ENCODE measurements at regions not wholly inside any gene's neighbourhood (a gene's known extent, or its start where the extent isn't known, plus 50 kb on each side); places are given as distances from the start of the nearest gene placed in this dataset.
"Not testable (repeated sequence)": the region's sequence is repeated elsewhere in the genome, so short reads cannot be mapped to it uniquely, and the experiment has no call there.

DNA sequence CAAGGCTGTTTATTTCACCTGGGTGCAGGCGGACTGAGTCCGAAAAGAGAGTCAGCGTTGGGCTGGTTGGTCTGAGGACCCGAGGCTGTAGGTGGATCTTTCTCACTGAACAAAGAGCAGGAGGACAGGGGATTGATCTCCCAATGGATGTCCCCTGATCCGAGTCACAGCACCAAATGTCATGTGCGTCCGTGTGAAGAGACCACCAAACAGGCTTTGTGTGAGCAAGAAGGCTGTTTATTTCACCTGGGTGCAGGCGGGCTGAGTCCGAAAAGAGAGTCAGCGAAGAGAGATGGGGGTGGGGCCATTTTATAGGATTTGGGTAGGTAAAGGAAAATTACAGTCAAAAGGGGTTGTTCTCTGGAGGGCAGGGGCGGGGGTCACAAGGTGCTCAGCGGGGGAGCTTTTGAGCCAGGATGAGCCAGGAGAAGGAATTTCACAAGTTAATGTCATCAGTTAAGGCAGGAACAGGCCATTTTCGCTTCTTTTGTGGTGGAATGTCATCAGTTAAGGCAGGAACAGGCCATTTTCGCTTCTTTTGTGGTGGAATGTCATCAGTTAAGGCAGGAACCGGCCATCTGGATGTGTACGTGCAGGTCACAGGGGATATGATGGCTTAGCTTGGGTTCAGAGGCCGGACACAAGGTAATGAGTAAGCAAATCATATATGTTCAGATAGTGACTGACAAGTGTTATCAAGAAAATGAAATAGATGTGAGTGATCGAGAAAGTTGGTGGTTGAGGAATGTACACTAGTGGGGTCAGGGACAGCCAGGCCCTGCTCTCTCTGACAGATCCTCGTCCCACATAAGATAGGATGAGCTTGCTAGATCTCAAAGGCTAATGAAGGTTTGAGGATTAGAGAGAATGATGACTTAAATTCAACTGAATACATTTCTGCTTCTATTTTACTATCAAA lies 760.0 kb downstream of the KCNT2 start:
- not testable (repeated sequence) for DNase-seq (ENCODE audit: low read depth)

DNA sequence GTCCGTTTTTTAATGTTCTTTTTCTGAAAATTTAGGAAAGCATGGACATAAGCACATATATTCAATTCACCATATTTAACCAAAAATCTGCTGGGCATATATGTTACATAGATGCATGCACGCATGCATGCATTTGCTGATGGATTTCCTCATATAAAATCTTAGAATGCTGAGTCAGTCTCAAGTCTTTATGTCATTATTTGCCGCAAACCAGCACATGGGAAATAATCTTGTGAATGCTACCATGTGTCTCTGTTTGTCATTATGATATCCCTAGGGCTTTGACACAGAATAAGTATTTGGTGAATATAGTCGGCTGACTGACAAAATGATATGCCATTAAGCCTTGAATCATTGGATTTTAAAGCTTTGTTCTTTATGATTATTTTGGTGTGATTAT lies 776.5 kb downstream of the KCNT2 start:
- no peak for DNase-seq (ENCODE audit: low read depth)

DNA sequence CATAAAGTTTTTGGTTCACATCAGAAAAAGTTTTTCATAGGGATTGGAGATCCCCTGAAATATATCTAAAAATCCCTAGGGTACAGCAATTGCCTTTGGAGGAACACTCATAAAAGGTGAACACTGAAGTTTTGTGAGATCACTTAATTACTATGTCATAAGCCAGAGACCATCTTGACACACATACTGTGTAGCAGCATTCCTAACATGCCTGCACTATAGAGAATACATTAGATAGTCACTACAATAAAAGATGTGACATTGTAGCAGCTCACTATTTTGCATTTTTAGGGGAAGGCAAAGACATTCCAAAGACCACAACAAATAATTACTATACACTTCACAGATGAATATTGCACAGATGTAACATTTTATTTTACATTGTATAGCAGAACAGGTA lies 779.9 kb downstream of the KCNT2 start:
- no peak for DNase-seq (ENCODE audit: low read depth)

DNA sequence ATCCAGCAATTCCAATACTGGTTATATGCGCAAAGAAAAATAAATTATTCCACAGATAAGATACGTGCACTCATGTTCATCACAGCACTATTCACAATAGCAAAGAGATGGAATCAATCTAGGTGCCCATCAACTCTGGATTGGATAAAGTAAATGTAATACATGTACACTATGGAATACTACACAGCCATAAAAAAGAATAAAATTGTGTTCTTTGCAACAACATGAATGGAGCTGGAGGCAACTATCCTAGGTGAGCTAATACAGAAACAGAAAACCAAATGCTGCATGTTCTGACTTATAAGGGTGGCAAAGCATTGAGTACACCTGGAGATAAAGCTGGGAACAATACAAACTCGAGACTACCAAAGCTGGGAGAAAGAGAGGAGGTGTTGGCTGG lies 787.3 kb downstream of the KCNT2 start:
- no peak for DNase-seq (ENCODE audit: low read depth)

DNA sequence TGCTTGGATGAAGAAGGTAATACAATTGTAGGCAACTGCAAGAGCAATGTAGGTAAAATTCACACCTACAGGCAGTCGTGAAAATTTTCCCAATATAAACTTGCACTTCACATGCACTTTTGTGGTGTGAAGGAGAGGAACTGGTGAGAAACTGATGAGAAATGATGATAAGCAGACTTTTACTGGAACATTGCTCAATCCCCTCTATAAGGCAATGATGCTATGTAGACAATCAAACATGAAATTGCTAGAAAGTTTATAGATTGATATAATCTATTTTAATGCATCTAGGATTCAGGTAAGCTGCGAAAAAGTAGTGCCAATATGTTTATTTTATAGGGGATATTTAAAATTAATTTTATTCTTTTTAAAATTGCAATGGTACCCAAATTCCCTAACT lies 802.2 kb downstream of the KCNT2 start:
- DNase-seq (ENCODE audit: low read depth), result no peak

DNA sequence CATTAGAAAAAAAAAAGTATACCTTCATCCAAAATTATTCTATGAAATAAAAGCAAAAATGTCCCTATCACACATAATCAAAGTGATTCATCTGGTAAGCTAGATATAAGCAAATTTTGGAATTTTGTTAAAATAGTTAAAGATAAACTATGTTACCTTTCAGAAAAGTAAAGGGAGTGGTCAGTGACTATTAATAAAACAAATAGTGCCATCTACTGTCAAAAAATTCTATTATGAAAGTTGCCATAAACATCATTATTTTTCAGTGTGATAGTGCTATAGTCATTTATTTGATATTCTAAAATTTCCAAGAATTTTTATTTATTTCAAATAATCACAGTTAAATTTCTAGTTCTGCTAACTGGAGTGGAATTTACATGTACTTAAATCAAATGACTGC lies 803.7 kb downstream of the KCNT2 start:
- DNase-seq (ENCODE audit: low read depth), result no peak

DNA sequence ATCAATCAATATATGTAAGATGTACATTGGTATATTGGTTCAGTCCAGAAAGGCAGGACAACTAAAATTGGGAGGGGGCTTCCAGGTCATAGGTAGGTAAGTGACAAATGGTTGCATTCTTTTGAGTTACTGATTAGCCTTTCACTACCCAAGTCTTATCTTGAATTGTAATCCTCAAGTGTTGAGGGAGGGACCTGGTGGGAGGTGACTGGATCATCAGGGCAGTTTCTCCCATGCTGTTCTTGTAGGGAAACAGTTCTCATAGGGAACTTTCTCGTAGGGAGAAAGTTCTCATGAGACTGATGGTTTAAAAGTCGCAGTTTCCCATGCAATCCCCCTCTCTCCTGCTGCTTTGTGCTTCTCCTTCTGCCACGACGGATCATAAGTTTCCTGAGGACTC lies 809.2 kb downstream of the KCNT2 start:
- no peak for DNase-seq (ENCODE audit: low read depth)

DNA sequence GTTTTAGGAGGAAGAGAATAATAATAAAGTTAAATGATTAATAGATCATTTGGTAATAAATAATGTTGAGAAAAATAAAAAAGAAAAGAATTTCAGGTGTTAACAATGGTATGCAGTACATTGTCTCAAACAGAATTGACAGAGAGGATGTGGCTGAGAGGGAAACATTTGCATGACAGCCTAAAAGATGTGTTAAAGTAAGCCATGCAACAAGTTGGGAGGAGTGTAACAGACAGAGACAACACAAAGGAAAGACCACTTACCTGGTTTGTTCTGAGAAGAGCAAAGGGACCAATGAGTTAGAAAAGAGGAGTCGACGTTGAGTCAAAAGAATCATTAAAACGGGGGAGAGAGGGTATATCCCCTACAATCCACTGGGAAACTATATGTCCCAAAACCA lies 814.0 kb downstream of the KCNT2 start:
- DNase-seq (ENCODE audit: low read depth), result no peak

DNA sequence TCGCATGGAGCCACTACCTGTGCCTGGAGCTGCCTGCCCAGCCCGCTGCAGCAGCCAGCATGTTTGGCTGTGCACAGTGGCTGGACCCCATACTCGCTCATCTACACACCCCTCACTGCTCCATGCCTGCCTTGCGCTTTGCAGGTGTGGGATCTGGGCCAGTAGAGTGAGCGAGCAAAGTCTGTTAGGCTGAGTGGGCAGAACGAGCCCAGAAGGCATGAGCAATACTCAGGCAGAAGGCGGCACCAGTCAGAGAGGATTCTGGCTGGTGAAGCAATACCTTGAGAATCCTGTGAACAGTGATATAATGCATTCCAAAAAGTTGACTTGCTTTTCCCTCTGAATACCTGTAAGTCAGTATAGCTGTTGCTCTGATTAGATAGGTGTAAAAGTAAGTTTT lies 816.4 kb downstream of the KCNT2 start:
- DNase-seq (ENCODE audit: low read depth), result no peak

DNA sequence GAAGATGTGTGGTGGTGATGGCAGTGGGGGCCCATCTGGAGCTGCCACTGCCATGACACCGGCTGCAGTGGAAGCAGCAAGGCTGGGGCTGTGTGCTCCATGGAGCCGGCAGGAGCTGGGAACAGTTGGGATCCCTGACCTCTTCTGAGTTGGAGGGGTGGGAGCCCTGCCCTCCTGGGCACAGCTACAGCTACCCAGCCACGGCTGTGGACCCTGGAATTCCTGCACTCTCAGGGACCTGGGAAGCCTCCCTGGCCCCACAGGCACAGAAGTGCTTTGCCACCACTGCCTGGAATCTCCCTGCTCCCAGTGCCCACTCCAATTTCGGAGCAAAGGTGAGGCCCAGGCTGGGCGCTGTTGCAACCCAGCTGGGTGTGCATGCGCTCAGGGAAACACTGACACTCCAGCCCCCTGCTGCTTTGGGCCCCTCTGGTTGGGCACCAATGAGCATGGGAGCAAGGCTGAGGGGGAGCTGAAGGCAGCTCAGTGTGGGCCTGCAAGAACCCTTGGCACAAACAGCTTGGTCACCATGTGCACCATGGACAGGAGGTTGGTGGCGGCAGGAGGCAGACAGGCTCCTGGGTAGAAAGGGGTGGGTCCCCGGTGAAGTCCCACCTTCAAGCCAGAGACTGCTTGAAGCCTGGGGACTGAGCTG lies 817.6 kb downstream of the KCNT2 start:
- no peak for DNase-seq (ENCODE audit: low read depth)

DNA sequence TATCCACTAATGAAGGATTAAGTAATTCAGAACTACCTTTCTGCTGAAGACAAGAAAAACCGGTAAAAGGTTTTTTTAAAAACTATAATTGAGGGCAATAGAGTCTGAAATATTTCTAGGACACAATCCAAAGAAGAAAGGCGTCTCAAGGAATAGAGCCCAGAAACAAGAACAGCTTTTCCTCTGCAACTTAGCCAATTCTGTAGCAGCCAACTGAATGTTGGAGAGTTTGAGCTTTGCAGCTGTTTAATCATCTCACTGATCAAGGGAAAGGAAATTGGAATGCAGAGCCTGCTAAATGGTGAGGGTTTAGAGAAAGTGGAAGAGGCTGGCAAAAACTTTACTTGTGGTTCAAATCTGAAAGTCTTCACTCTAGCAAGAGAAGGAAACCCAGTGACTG lies 818.9 kb downstream of the KCNT2 start:
- no peak for DNase-seq (ENCODE audit: low read depth)

DNA sequence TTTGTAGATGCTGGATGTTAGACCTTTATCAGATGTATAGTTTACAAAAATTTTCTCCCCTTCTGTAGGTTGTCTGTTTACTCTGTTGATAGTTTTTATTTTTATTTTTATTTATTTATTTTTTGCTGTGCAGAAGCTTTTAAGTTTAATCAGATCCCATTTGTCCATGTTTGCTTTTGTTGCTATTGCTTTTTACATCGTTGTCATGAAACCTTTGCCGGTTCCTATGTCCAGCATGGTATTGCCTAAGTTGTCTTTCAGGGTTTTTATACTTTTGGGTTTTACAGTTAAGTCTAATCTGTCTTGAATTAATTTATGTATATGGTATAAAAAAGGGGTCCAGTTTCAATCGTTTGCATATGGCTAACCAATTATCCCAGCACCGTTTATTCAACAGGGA lies 819.5 kb downstream of the KCNT2 start:
- no peak for DNase-seq (ENCODE audit: low read depth)

DNA sequence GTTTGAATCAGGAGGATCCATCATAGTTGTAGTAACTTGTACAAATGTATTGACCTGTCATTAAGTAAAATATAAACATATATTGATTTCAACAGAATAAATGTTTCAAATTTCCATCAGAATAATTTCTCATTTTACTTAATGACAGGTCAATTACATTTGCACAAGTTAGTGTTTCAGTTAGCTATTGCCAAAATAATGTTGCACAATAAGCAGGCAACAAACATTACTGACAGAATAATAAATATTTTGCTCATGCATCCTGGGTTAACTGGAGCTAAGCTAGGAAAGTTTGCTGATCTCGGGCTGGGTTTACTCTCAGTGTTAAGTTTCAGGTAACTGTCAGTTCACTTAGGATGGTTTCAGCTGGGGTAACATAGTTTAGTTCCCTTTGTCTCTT lies 822.4 kb downstream of the KCNT2 start:
- DNase-seq (ENCODE audit: low read depth), result no peak

DNA sequence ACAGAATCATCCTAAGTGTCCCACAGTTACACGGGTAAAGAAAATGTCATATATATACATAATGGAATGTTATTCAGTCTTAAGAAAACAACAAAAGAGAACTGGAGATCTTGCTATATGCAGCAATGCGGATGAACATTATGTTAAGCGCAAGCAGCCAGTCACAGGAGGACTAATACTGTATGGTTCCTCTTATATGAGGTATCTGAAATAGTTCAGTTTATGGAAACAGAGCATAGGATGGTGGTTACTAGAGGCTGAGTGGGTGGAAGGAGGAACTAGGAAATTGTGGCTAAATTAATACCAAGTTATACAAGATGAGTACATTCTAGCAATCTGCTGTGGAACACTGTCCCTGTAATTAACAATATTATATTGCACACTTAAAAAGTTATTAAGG lies 834.3 kb downstream of the KCNT2 start:
- DNase-seq (ENCODE audit: low read depth), result no peak

DNA sequence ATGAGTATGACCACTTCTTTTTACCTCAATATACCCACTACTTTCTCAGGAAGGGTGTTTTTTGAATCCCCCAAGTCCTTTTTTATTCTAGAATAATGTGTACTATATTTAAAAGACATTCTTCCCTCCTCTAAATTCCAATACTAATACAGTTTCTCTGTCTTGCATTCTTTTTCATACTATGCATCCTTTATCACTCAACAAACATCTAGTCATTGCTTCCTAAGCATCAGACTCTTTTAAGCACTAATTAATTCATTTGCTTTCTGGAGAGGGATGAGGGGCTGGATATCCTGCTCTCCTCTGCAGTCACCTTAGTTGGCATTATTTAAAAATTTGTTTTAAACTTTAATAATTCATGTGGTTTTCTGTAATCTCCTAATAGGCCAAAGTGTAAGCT lies 838.8 kb downstream of the KCNT2 start:
- DNase-seq (ENCODE audit: low read depth), result no peak

DNA sequence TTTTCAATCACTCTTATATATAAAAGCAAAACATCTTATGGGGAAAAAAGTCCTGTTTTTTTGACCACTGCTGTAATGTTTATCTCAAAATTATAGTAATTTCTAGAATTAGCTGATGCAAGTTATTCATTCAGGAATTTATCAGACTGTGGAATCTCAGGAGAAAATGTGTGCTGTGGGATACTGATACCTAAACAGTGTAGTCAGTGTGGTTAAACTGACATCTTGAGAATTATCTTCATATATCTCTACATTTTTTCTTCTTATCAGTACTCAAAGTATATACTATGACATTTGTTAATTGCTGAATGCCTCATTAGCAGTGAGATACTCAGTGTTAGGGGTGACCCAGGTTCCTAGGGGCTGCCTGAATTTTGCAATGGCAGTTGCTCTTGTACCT lies 839.3 kb downstream of the KCNT2 start:
- DNase-seq (ENCODE audit: low read depth), result no peak

DNA sequence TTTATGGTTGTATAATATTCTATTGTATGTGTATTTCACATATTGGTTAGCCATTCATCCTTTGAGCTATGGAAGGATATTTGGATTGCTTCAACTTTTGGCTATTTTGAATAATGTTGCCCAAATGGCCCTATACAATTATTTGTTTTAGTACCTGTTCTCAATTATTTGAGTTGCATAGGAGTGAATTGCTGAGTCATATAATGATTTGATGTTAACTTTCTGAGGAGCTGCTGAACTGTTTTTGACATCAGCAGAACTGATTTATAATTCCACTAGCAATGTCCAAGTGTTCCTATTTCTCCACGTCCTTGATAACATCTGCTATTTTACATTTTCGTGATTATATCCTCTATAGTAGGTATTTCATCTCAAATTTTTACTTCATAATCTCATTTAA lies 839.9 kb downstream of the KCNT2 start:
- DNase-seq (ENCODE audit: low read depth), result no peak

DNA sequence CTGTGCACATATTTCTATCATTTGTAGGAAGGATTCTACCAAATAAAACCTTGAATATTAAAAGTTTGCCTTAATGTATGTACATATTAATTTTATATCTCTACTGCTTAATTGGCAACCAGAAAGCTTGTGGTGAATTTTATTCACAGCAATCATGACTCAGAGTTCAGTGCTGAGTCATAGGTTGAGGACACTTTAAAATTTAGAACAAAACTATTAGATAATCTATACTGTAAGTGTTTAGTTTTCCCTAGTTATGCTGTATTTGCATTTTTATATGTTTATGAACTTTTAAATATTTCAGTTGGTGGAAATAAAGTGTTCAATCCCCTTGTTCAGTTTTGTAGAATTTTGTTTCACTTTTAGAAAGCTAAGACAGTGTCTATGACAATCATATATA lies 841.5 kb downstream of the KCNT2 start:
- no peak for DNase-seq (ENCODE audit: low read depth)

DNA sequence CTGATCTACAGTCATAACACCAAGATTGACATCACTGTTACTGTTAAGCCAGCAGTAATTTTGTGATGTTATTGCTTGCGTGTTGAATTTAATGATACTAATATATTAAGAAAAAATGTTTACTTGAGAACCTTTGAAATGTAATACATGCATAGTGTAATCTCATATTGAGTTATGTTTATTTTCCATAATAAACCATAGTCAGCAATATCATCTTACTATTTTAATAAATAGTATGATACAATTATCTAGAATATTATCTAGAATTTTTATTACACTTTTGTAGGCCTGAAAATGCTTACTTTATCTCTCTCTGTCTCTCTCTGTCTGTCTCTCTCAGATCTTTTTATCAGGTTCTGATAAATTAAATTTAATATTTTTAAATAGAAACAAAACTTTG lies 843.1 kb downstream of the KCNT2 start:
- no peak for DNase-seq (ENCODE audit: low read depth)

DNA sequence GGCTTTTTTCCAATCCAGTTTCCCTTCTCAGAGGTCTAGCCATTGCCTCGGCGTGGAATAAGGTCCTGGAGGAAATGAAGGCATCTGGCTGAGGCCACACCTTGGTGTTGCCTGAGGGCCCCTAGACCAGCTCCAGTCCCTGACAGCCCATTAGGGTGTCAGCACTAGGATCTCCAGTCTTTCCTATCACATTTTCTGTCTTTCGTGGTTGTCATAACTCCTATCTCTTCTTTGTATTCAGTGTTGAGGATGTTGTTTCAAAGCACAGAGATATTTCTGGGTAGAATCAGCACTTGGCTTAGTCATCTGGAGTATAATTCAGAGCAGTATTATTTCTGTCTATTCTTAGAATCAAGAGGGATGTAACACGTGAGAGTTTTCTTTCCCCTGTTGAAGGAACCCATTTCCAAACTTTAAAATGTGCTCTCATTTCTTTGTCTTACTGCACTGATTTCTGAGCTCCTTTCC lies 844.3 kb downstream of the KCNT2 start:
- DNase-seq (ENCODE audit: low read depth), result no peak

DNA sequence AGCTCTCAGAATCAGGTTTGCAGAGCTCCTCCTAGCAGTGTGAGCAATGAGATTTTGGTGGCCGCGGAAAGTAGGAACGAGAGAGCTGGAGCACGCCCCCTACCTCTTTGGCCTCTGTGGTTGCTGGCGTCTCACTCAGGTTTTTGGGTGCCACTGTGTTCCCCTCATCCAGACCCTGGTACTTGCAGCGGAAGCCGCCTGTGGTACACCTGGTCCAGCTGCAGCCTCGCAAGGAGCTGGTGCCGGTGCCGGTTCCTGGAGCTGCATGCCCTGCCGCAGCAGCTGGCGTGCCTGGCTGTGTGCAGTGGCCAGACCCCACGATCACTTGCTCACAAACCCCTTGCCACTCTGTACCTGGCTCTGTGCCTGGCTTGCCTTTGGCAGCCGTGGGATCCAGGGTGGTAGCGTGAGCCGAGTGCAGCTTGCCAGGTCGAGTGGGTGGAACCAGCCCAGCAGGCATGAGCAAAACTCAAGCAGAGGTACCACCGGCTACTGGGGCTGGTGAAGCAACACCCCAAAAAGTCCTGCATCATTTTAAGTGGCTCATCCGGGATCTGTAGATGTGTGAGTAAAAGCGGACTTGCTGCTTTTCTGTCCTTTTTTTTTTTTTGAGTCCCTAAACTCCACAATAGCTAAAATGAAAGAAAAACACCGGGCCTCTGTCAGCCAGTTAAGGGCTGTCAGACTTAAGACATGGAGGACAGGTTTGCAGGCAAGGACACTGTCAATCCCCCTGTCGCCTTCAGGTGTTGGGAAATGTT lies 844.9 kb downstream of the KCNT2 start:
- no peak for DNase-seq (ENCODE audit: low read depth)

DNA sequence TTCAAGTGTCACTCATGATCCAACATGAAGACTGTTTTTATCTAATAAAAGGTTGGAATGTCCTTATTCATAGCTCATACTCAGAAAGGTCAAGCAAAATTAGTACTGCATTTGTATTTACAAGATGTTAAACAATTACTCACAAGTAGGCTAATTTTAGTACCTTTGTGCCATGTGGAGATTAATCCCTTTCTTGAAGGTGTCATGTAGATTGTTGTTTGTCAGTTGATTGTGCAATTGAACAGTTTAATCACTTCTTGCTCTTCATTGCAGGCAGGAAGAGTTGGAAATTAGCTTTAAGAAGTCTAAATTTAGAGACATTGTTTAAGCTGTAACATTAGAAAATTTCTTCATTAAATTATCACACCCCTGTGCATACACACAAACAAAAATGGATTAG lies 847.1 kb downstream of the KCNT2 start:
- no peak for DNase-seq (ENCODE audit: low read depth)

DNA sequence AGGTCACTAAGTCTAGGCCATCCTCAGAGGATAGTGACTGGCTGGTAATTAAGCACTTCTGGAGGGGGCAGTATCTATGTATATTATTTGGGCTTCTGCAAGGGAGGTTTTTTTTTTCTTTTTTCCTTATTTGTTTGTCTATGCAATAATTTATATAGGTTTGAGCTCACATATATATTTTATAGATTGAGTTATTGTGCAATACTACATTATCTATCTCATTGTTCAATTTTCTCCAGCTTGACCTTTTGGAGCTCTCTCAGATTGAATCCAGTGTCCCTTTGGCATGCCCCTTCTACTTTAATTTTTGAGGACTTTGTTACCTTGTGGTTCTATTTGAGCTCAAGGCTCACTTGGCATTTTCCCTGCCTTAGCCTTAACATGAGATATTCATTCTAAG lies 852.1 kb downstream of the KCNT2 start:
- DNase-seq (ENCODE audit: low read depth), result no peak
